Stimulated activated CD8-positive, alpha-beta memory T cell treated with anti-CD3 and anti-CD28 coated beads, Interleukin-15, amount 100 ng/mL, for 4 hours (primary cell): ENCODE measurements at regions not wholly inside any gene's neighbourhood (a gene's known extent, or its start where the extent isn't known, plus 50 kb on each side); places are given as distances from the start of the nearest gene placed in this dataset.

Source experiments
- DNase-seq, 2 donors: peaks; one replicate each; pipeline ENCODE4 v3.0.0-alpha.2; 2020; ENCODE audit warnings: low read depth in 2 of 2

- DNase-seq = no peak
Observed at GRCh38 chr7:68472688-68473087, 1125.6 kb upstream of the AUTS2 start.

GRCh38 chr7:68474661-68475216, 1123.5 kb upstream of the AUTS2 start:
- no peak for DNase-seq

- DNase-seq = no peak
Observed at GRCh38 chr7:68476966-68477365, 1121.3 kb upstream of the AUTS2 start.

- DNase-seq = no peak
Observed at GRCh38 chr7:68478326-68478725, 1119.9 kb upstream of the AUTS2 start.

- DNase-seq = no peak
Observed at GRCh38 chr7:68482800-68483199, 1115.5 kb upstream of the AUTS2 start.

- DNase-seq = no peak
Observed at GRCh38 chr7:68484731-68485130, 1113.5 kb upstream of the AUTS2 start.

- no peak for DNase-seq
Observed at GRCh38 chr7:68485253-68485917, 1112.9 kb upstream of the AUTS2 start.

GRCh38 chr7:68488341-68489060, 1109.8 kb upstream of the AUTS2 start:
- DNase-seq = no peak

GRCh38 chr7:68491523-68492358, 1106.5 kb upstream of the AUTS2 start:
- DNase-seq = no peak

- DNase-seq = no peak
Observed at GRCh38 chr7:68492359-68492690, 1106.0 kb upstream of the AUTS2 start.

- no peak for DNase-seq
Observed at GRCh38 chr7:68503400-68503799, 1094.9 kb upstream of the AUTS2 start.

GRCh38 chr7:68504716-68505115, 1093.6 kb upstream of the AUTS2 start:
- no peak for DNase-seq

- DNase-seq = no peak
Observed at GRCh38 chr7:68505721-68506120, 1092.6 kb upstream of the AUTS2 start.

GRCh38 chr7:68507668-68508067, 1090.6 kb upstream of the AUTS2 start:
- no peak for DNase-seq

GRCh38 chr7:68509054-68509453, 1089.2 kb upstream of the AUTS2 start:
- DNase-seq = no peak

- no peak for DNase-seq
Observed at GRCh38 chr7:68509603-68510002, 1088.7 kb upstream of the AUTS2 start.

- DNase-seq = no peak
Observed at GRCh38 chr7:68511281-68511680, 1087.0 kb upstream of the AUTS2 start.

- no peak for DNase-seq
Observed at GRCh38 chr7:68512466-68512865, 1085.8 kb upstream of the AUTS2 start.

GRCh38 chr7:68518060-68518459, 1080.2 kb upstream of the AUTS2 start:
- DNase-seq = no peak

- DNase-seq = no peak
Observed at GRCh38 chr7:68524126-68524525, 1074.1 kb upstream of the AUTS2 start.

- DNase-seq = no peak
Observed at GRCh38 chr7:68529221-68529620, 1069.1 kb upstream of the AUTS2 start.

GRCh38 chr7:68535266-68535665, 1063.0 kb upstream of the AUTS2 start:
- DNase-seq = no peak
